IPS-NIHi11 (cell line): ENCODE measurements at regions not wholly inside any gene's neighbourhood (a gene's known extent, or its start where the extent isn't known, plus 50 kb on each side); places are given as distances from the start of the nearest gene placed in this dataset.
"Not testable (repeated sequence)": the region's sequence is repeated elsewhere in the genome, so short reads cannot be mapped to it uniquely, and the experiment has no call there.

Experiments
- DNase-seq: peaks from one replicate; pipeline ENCODE4 v3.0.0; 2012; ENCODE audit warnings: mixed read lengths, low spot score

DNA sequence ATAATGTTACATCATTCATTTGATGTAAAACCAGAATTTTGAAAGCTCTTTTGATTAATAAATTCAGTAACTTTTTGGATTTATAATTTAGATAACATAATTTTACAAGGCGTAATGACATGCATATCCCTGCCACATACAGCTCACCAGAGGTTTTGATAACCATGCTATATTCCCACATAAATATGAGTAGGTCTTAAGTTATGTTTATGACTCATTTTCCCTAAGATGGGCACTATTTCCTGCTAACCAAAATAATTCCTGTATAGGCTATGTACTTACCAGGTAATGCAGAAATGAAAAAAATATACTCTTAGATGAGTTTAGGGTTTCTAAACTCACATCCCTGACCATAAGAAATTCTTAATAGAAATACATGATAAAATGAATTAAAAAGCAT is 93.9 kb upstream of the EDIL3 start:
- no peak for DNase-seq

- DNase-seq = no peak
Observed at GRCh38 chr5:84477485-84477884, 92.8 kb upstream of the EDIL3 start.

DNA sequence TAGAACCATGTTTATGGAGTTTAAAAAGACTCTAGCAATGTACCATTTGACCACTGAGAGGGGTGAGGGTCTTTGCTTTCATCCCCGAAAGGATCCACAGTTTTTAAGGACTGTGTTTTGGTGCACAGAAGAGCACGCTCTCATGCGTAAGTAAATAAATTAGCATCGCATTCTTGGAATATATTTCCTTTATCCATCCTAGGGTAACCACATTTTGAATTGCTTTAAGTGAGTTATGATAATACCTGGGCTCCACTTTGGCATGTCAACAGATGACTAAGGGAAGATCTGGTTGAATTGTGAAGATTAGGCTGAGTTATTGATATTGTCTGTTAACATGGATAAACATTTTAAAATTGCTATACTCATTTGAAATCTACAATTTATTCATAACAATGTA is 89.4 kb upstream of the EDIL3 start:
- DNase-seq = no peak

DNA sequence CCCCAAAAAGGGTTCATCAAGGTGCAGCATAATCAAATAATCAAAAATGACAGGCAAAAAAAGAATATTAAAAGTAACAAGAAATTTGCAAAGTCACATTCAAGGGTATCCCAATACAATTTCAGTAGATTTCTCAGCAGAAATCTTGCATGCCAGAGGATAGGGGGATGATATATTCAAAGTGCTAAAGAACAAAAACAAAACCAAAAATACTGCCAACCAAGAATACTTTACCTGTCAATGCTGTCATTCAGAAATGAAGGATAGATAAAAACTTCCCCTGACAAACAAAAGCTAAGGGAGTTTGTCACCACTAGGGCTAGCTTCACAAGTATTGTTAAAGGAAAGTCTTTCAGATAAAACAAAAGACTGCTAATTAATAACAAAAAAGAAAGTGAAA is 68.7 kb upstream of the EDIL3 start:
- no peak for DNase-seq

DNA sequence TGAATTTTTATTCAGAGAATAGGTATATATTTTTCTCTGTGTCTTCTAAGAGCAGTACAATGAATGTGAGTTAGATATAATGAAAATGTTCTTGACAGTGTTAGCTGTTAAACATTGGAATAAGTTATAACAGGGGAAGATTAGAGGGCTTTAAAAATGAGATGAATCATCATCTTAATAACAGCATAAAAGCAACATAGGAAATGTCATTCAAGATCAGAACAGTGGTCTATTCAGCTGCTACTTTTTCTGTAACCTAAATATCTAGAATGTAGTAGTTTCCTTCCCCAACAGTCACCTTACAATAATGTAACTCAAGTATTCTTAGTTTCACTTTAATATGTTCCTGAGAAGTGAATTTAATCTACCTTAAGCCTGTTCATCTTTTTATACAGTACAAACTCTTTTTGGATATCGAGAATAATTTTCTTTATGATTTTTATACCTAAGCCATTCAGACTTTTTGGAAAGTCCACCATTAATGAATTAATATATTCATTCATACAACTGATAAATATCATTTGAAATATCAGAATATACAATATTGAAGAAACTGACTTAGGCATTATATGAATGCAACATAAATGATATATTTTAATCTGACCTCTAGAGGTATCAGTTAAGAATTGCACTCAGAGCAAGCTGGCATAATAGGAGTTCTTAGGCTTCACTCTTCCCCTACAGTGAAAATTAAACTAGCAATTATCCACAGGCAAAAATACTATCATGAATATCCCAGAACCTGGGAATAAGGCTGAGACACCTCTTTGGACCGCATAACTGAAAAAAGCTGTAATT is 66.1 kb upstream of the EDIL3 start:
- DNase-seq = peak; percentile 10

DNA sequence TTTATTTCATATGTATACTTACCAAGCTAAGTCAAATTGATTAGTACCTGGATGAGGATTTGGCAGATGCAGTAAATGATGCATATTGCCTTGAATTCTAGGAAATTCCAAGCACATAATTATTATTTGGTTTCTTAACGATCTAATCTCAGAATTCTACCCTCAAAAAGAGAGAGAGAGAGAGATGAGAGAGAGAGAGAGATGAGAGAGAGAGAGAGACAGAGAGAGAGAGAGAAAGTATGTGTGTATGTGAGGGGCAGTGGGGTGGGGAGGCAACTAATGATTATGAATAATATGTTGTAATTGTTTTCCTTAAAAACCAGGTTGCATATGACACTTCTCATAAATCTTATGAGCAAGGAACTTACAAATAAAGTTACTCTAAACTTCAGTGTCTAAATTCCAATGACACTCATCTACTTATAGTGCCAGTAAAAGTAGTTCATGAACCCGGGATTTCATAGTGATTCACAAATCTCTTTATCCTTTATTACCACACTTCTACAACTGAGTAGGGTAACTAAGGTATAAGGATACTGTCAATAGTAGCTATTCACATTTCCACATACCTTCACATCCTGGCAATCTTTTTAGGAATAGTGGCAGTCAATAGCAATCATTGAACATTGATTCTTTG is 60.5 kb upstream of the EDIL3 start:
- no peak for DNase-seq

DNA sequence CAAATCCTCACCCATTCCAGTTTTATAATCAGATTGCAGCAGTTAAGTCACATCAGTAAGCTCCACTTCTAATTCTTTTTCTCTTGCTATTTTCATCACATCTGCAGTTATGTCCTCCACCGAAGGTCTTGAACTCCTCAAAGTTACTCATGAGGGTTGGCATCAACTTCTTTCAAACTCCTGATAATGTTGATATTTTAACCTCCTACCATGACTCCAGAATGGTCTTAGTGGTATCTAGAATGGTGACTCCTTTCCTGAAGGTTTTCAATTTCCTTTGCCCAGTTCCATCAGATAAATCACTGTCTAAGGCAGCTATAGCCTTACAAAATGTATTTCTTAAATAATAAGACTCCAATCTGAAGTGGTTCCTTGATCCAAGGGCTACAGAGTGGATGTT is 53.8 kb upstream of the EDIL3 start:
- no peak for DNase-seq

DNA sequence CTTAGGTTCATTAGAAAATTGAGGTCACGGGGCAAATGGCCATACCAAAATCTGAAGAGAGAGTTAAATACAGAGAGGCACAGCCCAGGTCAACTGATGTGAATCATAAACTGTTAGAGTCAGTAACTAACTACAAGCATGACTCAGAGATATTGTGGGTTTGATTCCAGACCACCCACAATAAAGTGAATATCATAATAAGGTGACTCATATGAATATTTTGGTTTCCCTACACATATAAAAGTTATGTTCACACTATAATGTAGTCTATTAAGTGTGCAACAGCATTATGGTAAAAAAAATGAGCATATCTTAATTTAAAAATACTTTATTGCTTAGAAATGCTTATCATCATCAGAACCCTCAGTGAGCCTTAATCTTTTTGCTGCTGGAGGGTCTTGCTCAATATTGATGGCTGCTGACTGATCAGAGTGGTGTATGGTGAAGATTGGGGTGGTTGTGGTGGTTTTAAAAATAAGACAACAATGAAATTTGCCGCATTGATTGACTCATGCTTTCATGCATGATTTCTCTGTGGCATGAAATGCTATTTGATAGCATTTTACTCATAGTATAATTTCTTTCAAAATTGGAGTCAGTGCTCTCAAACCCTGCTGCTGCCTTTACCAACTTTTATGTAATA is 53.1 kb upstream of the EDIL3 start:
- DNase-seq = no peak

GRCh38 chr5:84436866-84437265 is 52.2 kb upstream of the EDIL3 start:
- no peak for DNase-seq

DNA sequence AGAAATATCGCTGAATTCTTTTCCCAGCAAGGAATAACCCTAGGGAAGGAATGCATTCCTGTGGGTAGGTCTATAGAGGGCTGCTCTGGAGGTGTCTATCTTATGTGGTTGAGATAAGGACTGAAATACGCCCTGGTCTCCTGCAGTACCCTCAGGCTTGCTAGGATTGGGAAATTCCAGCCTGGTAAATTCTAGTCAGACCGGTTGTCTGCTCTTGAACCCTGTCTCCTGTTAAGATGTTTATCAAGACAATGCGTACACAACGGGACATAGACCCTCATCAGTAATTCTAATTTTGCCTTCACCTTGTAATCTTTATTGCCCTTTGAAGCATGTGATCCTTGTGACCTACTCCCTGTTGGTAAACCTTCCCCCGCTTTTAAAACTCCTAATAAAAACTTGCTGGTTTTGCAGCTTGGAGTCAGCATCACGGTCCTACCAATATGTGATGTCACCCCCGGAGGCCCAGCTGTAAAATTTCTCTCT is 51.2 kb upstream of the EDIL3 start:
- not testable (repeated sequence) for DNase-seq
